ENCODE measurements at regions not wholly inside any gene's neighbourhood (a gene's known extent, or its start where the extent isn't known, plus 50 kb on each side); places are given as distances from the start of the nearest gene placed in this dataset.

DNA sequence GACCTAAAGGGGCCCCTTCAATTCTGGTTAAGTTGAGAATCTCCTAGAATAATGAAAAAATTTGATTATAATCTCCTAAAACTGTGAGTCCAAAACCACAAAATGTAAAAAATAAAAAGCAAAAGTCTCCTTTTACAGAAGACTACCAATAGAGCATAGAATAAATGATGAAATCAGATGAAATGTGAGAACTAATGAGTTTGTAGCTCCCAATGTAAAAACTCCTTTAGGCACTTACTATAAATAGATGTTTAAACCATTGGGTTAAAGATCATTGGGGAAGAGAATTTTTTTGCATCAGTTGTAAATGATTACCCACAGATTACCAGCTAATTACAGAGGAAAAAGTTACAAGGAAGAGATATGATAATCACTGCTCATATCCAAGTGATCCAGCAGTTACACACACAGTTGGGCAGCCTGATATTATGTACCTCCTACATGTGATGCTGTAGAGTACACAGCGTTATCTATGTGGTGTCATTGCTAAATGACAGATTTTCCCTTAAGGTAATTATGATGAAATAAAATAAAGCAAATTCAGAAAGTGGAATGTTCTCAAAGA lies 282.7 kb upstream of the SEMA3D start:
- TF ChIP-seq ATF1 (CRISPR knock-in tag; IDR thresholded peaks at IDR 0.05) (no peak), ATF1 (tag; IDR thresholded peaks at IDR 0.05) (no peak), STAG1 (CRISPR knock-in tag; IDR thresholded peaks at IDR 0.05; ENCODE audit: borderline replicate concordance) (no peak)
- H3K4me1 ChIP-seq (replicated peaks in 1 of 2; ENCODE audit: control insufficient read depth in 2 of 2, insufficient read depth in 2 of 2, low read length in 2 of 2), result no peaks in the 10 kb centered on the region
- H3K4me2 ChIP-seq (ENCODE audit: insufficient read depth, low read length), result no peak overlapping the region
- no peak overlapping the region for H2AFZ ChIP-seq (ENCODE audit: low read depth, low read length)
- H3K27ac ChIP-seq (ENCODE audit: extremely low read depth, low read depth, low read length), result no peak overlapping the region
- ChIA-PET CTCF (ENCODE audit: low intra/inter-chr PET ratio) (no interaction called here), POLR2A (no interaction called here)
- 0% methylated on average over 1 of the region's 1 CpG for WGBS (ENCODE audit: insufficient coverage, low coverage, missing lambda C conversion rate)
- BruUV-seq (replicated peaks), result no TSS peak
- no peaks in the 10 kb centered on the region for H3K9me1 ChIP-seq (ENCODE audit: control insufficient read depth, insufficient read depth, low read length)
- H3K36me3 ChIP-seq (ENCODE audit: control insufficient read depth, insufficient read depth, low read length), result no peaks in the 10 kb centered on the region
- in situ Hi-C loops (cut with MboI), result no loop called here
- no peak overlapping the region for H3K9ac ChIP-seq (ENCODE audit: insufficient read depth in 1 of 2, low read depth in 2 of 2, low read length in 2 of 2)
- no peaks in the 10 kb centered on the region for H3K79me2 ChIP-seq (ENCODE audit: control insufficient read depth, insufficient read depth, low read length)
- FAIRE-seq (no peak), ATAC-seq (no peak), DNase-seq (ENCODE audit: extremely low read depth in 1 of 4, low spot score in 3 of 4) (no peak)
- H4K20me1 ChIP-seq (replicated peaks; ENCODE audit: control insufficient read depth, insufficient read depth, low read length), result no peaks in the 10 kb centered on the region
- intact Hi-C loops (cut with micrococcal nuclease), result no loop called here
- no peaks in the 10 kb centered on the region for H3K27me3 ChIP-seq (ENCODE audit: control insufficient read depth in 2 of 2, insufficient read depth in 2 of 2, low read length in 2 of 2)
- no peaks in the 10 kb centered on the region for H3K9me3 ChIP-seq (replicated peaks; ENCODE audit: control insufficient read depth, insufficient read depth, low read depth, low read length)
- no peak overlapping the region for H3K4me3 ChIP-seq

DNA sequence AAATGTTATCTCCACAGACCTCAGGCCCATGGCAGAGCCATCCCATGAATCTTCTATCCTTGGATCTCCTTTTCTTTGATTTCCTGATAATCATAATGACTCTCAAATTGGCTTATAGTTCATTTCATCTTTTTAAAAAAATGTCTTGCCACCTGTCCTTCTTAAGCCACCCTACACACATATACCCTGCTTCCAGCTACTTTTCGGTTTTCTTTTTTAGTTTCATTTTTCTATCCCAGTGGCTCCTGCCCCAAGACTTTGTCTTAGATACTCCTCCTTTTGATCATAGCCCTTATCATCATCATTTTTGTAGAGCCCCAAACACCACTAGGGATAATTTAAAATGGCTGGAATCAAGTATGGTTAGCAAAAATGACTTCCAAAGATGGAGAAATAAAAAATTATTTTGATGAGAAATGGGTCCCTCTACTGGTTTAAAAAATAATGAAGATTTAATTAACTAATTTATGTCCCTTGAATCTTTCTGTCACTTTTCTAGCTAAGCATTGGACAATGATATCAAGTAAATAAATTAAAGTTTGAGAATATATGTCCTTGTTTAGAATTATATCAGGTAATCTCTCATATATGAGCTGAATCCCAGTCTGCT lies 277.3 kb upstream of the SEMA3D start:
- H3K27ac ChIP-seq (ENCODE audit: extremely low read depth, low read depth, low read length), result no peak overlapping the region
- in situ Hi-C loops (cut with MboI), result no loop called here
- TF ChIP-seq NELFE (IDR thresholded peaks at IDR 0.05; ENCODE audit: insufficient read depth, insufficient read length), result no peak
- TF ChIP-seq CEBPG (CRISPR knock-in tag; IDR thresholded peaks at IDR 0.05), result no peak
- no peak for TF ChIP-seq CEBPG (tag; conservative IDR thresholded peaks at IDR 0.05 in 1 of 2, IDR thresholded peaks at IDR 0.05 in 1 of 2)
- TF ChIP-seq MBD1 (CRISPR knock-in tag; IDR thresholded peaks at IDR 0.05), result no peak
- no peak for TF ChIP-seq POLR2H (tag; IDR thresholded peaks at IDR 0.05; ENCODE audit: low read depth)
- no peak for TF ChIP-seq POLR2B (IDR thresholded peaks at IDR 0.05; ENCODE audit: low read depth, partially characterized antibody)
- no peak for TF ChIP-seq YBX1 (IDR thresholded peaks at IDR 0.05)
- TF ChIP-seq ZNF511 (CRISPR knock-in tag; IDR thresholded peaks at IDR 0.05), result no peak
- TF ChIP-seq ZNF431 (CRISPR knock-in tag; IDR thresholded peaks at IDR 0.05), result no peak
- TF ChIP-seq SRSF7 (optimal IDR thresholded peaks at IDR 0.05; ENCODE audit: low read depth, low read length), result no peak
- no peak for TF ChIP-seq KAT8 (IDR thresholded peaks at IDR 0.05; ENCODE audit: low read depth)

More for the DNA sequence above, 277.3 kb upstream of the SEMA3D start:
- intact Hi-C loops (cut with micrococcal nuclease), result no loop called here
- DNase-seq (ENCODE audit: extremely low read depth in 1 of 4, low spot score in 3 of 4) (no peak), ATAC-seq (no peak), FAIRE-seq (no peak)
- BruUV-seq (replicated peaks), result no TSS peak
- Histone ChIP-seq H3K9me3 (replicated peaks; ENCODE audit: control insufficient read depth, insufficient read depth, low read depth, low read length) (no peaks in the 10 kb centered on the region), H3K79me2 (ENCODE audit: control insufficient read depth, insufficient read depth, low read length) (no peaks in the 10 kb centered on the region), H3K9ac (ENCODE audit: insufficient read depth in 1 of 2, low read depth in 2 of 2, low read length in 2 of 2) (no peak overlapping the region), H3K4me3 (no peak overlapping the region), H2AFZ (ENCODE audit: low read depth, low read length) (no peak overlapping the region), H3K4me1 (replicated peaks in 1 of 2; ENCODE audit: control insufficient read depth in 2 of 2, insufficient read depth in 2 of 2, low read length in 2 of 2) (no peaks in the 10 kb centered on the region), H4K20me1 (replicated peaks; ENCODE audit: control insufficient read depth, insufficient read depth, low read length) (no peaks in the 10 kb centered on the region), H3K4me2 (ENCODE audit: insufficient read depth, low read length) (no peak overlapping the region), H3K36me3 (ENCODE audit: control insufficient read depth, insufficient read depth, low read length) (no peaks in the 10 kb centered on the region), H3K27me3 (ENCODE audit: control insufficient read depth in 2 of 2, insufficient read depth in 2 of 2, low read length in 2 of 2) (no peaks in the 10 kb centered on the region), H3K9me1 (ENCODE audit: control insufficient read depth, insufficient read depth, low read length) (no peaks in the 10 kb centered on the region)
- CTCF ChIA-PET (ENCODE audit: low intra/inter-chr PET ratio), result no interaction called here
- POLR2A ChIA-PET, result no interaction called here
- 0% methylated on average over 1 of the region's 1 CpG for WGBS (ENCODE audit: insufficient coverage, low coverage, missing lambda C conversion rate)

All from K562 (cell line).